Stomach smooth muscle (tissue), 2 donors: ENCODE measurements at regions not wholly inside any gene's neighbourhood (a gene's known extent, or its start where the extent isn't known, plus 50 kb on each side); places are given as distances from the start of the nearest gene placed in this dataset.

ENCODE experiments used
- H3K27ac ChIP-seq: one replicate; pipeline ENCODE4 v1.7.0; 2013; ENCODE audit warnings: mild to moderate bottlenecking, low read length, inconsistent platforms
- H3K27me3 ChIP-seq, 2 donors: one replicate each; pipeline ENCODE4 v1.7.0; 2013; ENCODE audit warnings: low read length in 2 of 2; ENCODE audit not compliant: insufficient read depth in 2 of 2, control insufficient read depth in 1 of 2
- H3K36me3 ChIP-seq, 2 donors: one replicate each; pipeline ENCODE4 v1.7.0; 2013; ENCODE audit warnings: low read length in 2 of 2; ENCODE audit not compliant: control insufficient read depth in 2 of 2, insufficient read depth in 2 of 2
- H3K4me1 ChIP-seq: one replicate; pipeline ENCODE4 v1.7.0; 2013; ENCODE audit warnings: low read length; ENCODE audit not compliant: control insufficient read depth, insufficient read depth
- H3K4me3 ChIP-seq, 2 donors: one replicate each; pipeline ENCODE4 v1.7.0; 2013; ENCODE audit warnings: low read length in 2 of 2
- H3K9ac ChIP-seq, 2 donors: one replicate each; pipeline ENCODE4 v1.7.0; 2013; ENCODE audit warnings: low read length in 2 of 2, mild to moderate bottlenecking in 1 of 2
- H3K9me3 ChIP-seq, 2 donors: one replicate each; pipeline ENCODE4 v1.7.0; 2013; ENCODE audit warnings: low read length in 2 of 2; ENCODE audit not compliant: control insufficient read depth in 2 of 2
- donor health status: healthy.
- donor health status: Pancreatic carcinoma.

DNA sequence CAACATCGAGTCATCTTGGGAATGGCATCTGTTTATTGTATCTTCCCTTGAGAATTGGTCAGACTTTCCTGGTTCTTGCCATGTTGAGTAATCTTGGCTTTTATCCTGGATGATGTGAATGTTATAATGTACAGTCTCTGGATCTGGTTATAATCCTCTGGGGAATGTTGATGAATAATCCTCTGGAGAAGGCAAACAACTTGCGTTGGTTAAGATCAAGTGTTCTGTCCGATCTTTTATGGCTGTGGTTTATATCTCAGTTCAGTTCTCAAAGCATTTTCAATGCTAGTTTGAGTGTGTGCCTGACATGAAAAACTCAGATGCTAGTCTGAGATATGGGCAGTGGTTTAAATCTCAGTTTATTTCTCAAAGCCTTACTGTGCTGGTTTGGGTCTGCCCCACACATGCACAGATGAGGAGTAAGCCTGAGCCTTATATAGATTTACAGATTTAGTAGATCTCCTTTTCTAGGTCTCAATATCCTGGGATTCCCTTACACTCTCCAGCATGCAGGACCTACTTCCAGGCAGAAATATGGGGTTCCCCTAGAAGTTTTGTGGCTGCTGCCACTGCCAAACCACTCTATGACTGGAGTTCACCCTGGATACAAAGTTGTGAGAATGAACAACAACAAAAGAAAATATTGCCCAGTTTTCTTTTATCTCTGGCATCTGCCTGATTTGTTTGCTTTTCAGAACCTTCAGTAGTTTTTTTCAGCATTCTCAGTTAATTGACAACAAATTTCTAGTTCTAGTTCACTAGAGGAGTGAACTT lies 191.8 kb upstream of the MAN1A1 start:
- H3K9ac ChIP-seq, result peak overlapping the region in 1 of 2 donors; percentile 34
- H3K9me3 ChIP-seq, result no peaks in the 10 kb centered on the region
- H3K4me3 ChIP-seq, result no peak overlapping the region
- H3K4me1 ChIP-seq, result peaks cover 16% of the 10 kb centered on the region
- no peaks in the 10 kb centered on the region for H3K36me3 ChIP-seq
- no peaks in the 10 kb centered on the region for H3K27me3 ChIP-seq
- peak overlapping the region; percentile 69 for H3K27ac ChIP-seq

GRCh38 chr6:119540417-119540816 lies 190.9 kb upstream of the MAN1A1 start:
- Histone ChIP-seq H3K36me3 (no peaks in the 10 kb centered on the region), H3K9ac (no peak overlapping the region), H3K27ac (peak overlapping the region; percentile 66), H3K4me1 (peaks cover 16% of the 10 kb centered on the region), H3K4me3 (peak overlapping the region; percentile 8 to 21), H3K27me3 (no peaks in the 10 kb centered on the region), H3K9me3 (no peaks in the 10 kb centered on the region)

DNA sequence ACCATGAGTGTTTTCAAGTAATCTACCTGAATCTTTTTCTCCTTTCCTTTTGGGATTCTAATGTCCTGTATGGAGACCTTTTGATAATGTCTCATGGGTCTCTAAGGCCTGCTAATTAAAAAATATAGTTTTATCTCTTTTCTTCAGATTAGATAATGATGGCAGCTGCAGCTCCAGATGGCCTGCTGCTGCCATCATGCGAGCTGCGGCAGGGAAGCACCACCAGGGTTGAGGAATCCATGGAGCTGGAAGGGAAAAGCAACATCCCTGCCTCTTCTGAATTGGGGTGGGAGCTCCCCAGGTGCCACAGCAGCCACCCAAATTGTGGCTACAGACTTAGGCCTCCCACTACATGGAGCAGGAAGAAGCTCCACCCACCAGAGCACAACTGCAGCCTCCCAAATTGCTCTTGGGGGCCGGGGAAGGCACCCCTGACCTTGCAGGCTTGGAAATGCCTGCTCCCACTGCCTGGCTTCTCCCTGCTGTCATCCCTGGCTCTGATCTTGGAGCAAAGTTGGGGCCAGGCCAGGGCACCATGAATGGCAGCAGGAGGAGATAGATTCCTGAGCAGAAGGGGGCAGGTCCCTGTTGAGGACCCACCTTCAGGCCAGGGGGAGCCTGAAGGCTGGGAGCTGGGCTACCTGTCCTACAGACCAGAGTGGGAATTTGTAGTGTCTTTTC lies 189.6 kb upstream of the MAN1A1 start:
- H3K4me3 ChIP-seq, result no peak overlapping the region
- no peaks in the 10 kb centered on the region for H3K9me3 ChIP-seq

GRCh38 chr6:119536666-119537065 lies 187.1 kb upstream of the MAN1A1 start:
- H3K36me3 ChIP-seq, result no peaks in the 10 kb centered on the region
- H3K9ac ChIP-seq, result no peak overlapping the region
- H3K4me3 ChIP-seq, result no peak overlapping the region
- no peaks in the 10 kb centered on the region for H3K27me3 ChIP-seq
- no peaks in the 10 kb centered on the region for H3K9me3 ChIP-seq
- H3K27ac ChIP-seq, result no peak overlapping the region
- peaks cover 17% of the 10 kb centered on the region for H3K4me1 ChIP-seq

More for the DNA sequence above, 189.6 kb upstream of the MAN1A1 start:
- Histone ChIP-seq H3K9ac (no peak overlapping the region), H3K36me3 (no peaks in the 10 kb centered on the region), H3K4me1 (peaks cover 16% of the 10 kb centered on the region), H3K27ac (no peak overlapping the region), H3K27me3 (no peaks in the 10 kb centered on the region)

DNA sequence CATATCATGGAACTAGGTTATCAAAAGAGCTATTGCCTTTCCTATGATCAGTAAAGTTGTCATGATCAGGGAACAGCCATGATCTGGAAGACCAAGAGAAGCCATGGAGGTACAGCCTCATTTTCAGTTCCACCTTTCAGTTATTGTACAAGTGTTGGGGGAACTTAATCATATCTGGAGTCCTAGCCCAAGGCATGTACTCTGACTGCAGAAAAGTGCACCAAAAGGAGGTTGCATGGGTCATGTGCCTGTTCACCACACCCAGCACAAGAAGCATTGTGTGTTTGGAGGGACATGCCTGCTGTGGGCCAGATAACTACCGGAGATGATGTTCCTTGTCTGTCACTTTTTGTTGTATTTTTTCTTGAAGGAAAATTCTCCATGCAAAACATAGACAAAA lies 185.8 kb upstream of the MAN1A1 start:
- H3K4me3 ChIP-seq, result no peak overlapping the region
- no peaks in the 10 kb centered on the region for H3K9me3 ChIP-seq

GRCh38 chr6:119533603-119534279 lies 184.2 kb upstream of the MAN1A1 start:
- Histone ChIP-seq H3K27ac (no peak overlapping the region), H3K27me3 (no peaks in the 10 kb centered on the region), H3K36me3 (no peaks in the 10 kb centered on the region), H3K4me3 (peak overlapping the region in 1 of 2 donors; percentile 4), H3K4me1 (peaks cover 3% of the 10 kb centered on the region), H3K9me3 (no peaks in the 10 kb centered on the region), H3K9ac (no peak overlapping the region)

More for the DNA sequence above, 185.8 kb upstream of the MAN1A1 start:
- Histone ChIP-seq H3K27ac (no peak overlapping the region), H3K27me3 (no peaks in the 10 kb centered on the region), H3K4me1 (peaks cover 7% of the 10 kb centered on the region), H3K9ac (no peak overlapping the region), H3K36me3 (no peaks in the 10 kb centered on the region)

DNA sequence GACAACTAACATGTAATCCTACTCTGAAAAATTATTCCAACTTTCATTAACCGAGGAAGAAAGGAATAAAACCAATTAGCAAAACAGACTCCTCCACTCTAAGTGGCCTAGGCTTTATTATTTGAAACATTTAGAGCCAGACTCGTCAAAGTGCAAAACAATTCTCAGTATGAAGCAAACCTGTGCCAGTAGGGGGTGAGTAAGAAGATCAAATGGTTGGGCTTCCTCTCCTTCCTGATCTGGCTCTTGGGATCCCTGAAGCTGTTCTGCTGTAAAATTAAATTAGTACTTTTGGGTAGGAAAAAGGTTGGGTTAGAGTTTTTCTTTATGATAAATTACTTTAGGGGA lies 177.6 kb upstream of the MAN1A1 start:
- Histone ChIP-seq H3K9me3 (no peaks in the 10 kb centered on the region), H3K4me3 (no peak overlapping the region), H3K27me3 (no peaks in the 10 kb centered on the region), H3K36me3 (no peaks in the 10 kb centered on the region), H3K4me1 (no peaks in the 10 kb centered on the region), H3K27ac (no peak overlapping the region), H3K9ac (no peak overlapping the region)

DNA sequence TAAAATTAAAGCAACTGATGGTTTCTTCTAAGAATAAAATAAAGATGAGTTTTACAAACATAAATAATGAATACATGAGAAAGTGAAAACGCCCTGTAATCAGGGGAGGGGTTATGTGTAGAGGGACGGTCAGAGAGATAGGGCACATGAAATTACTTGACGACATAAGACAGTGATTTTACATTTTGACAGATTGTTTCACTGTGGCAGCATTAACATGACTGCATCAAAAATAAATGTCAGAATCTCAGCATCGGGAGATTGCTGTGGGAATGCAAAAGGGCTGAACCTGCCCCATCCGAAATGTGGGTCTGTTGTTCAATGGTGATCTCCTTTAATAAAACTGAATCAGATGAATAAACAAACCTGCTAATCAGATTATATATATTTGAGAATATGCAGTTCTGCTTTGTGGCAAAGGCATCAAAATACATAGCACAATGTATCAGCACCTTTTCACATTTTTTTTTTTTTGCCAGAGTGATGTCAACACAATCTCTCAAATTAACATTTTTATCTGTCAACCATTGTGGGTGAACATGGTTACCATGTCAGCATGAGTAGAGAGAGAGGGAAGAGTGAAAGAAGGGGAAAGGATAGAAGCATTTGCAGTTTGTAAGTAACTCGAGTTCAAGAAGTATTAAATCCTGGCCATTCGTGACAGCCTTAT lies 177.1 kb upstream of the MAN1A1 start:
- H3K4me1 ChIP-seq, result no peaks in the 10 kb centered on the region
- H3K27me3 ChIP-seq, result no peaks in the 10 kb centered on the region
- H3K4me3 ChIP-seq, result no peak overlapping the region
- H3K9me3 ChIP-seq, result no peaks in the 10 kb centered on the region
- H3K27ac ChIP-seq, result no peak overlapping the region
- H3K36me3 ChIP-seq, result no peaks in the 10 kb centered on the region
- no peak overlapping the region for H3K9ac ChIP-seq

DNA sequence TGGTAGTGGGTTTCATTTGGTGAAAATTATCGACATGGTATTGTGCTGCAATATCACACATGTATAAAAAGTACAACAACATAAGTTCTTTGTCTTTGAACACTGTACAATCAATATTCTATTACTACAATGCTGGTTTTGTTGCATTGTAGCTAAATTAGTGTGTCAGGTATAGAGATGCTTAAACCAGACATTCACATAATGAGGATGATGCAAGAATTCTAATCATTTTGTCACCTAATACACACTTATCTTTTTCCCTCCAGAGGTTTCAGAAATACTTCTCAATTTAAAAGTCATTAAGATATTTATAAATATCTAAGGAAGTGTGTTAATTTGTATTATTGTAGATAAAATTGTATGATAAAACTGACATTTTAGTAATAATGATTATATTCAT lies 174.8 kb upstream of the MAN1A1 start:
- Histone ChIP-seq H3K36me3 (no peaks in the 10 kb centered on the region), H3K27me3 (no peaks in the 10 kb centered on the region), H3K4me1 (no peaks in the 10 kb centered on the region), H3K27ac (no peak overlapping the region), H3K9ac (no peak overlapping the region), H3K9me3 (no peaks in the 10 kb centered on the region), H3K4me3 (no peak overlapping the region)

GRCh38 chr6:119523556-119523955 lies 174.0 kb upstream of the MAN1A1 start:
- Histone ChIP-seq H3K4me3 (no peak overlapping the region), H3K27me3 (no peaks in the 10 kb centered on the region), H3K36me3 (no peaks in the 10 kb centered on the region), H3K9me3 (no peaks in the 10 kb centered on the region), H3K4me1 (no peaks in the 10 kb centered on the region), H3K27ac (no peak overlapping the region), H3K9ac (no peak overlapping the region)
